Liver (tissue), 8 donors: ENCODE measurements at regions not wholly inside any gene's neighbourhood (a gene's known extent, or its start where the extent isn't known, plus 50 kb on each side); places are given as distances from the start of the nearest gene placed in this dataset.

Source experiments
- DNase-seq: peaks from one replicate; pipeline ENCODE4 v3.0.0-alpha.2; 2017; ENCODE audit warnings: low spot score
- H3K27ac ChIP-seq, 2 donors: one replicate each; pipeline ENCODE4 v1.7.0; 2013; ENCODE audit warnings: inconsistent platforms in 2 of 2, low read length in 2 of 2, control low read depth in 1 of 2, low read depth in 1 of 2, mild to moderate bottlenecking in 1 of 2
- H3K27me3 ChIP-seq, 4 donors: one replicate each; pipeline versions ENCODE4 v1.6.1 to v1.7.0; 2013; ENCODE audit warnings: low read length in 3 of 4, inconsistent platforms in 1 of 4, mild to moderate bottlenecking in 1 of 4, moderate library complexity in 1 of 4; ENCODE audit not compliant: control insufficient read depth in 4 of 4, insufficient read depth in 4 of 4
- H3K36me3 ChIP-seq, 4 donors: one replicate each; pipeline versions ENCODE4 v1.6.1 to v1.7.0; 2013; ENCODE audit warnings: low read length in 3 of 4, mild to moderate bottlenecking in 3 of 4, low read depth in 1 of 4, moderate library complexity in 1 of 4; ENCODE audit not compliant: control insufficient read depth in 4 of 4, insufficient read depth in 3 of 4
- H3K4me1 ChIP-seq, 4 donors: one replicate each; pipeline versions ENCODE4 v1.6.1 to v1.7.0; 2013; ENCODE audit warnings: low read length in 3 of 4, mild to moderate bottlenecking in 3 of 4, moderate library complexity in 1 of 4; ENCODE audit not compliant: control insufficient read depth in 4 of 4, insufficient read depth in 4 of 4
- H3K4me3 ChIP-seq, 3 donors: one replicate each; pipeline versions ENCODE4 v1.6.1 to v1.7.0; 2013; ENCODE audit warnings: low read length in 3 of 3, control low read depth in 1 of 3, low read depth in 1 of 3, mild to moderate bottlenecking in 1 of 3
- H3K9ac ChIP-seq, 2 donors: one replicate each; pipeline ENCODE4 v1.7.0; 2013; ENCODE audit warnings: low read length in 2 of 2, mild to moderate bottlenecking in 2 of 2, moderate library complexity in 2 of 2, control low read depth in 1 of 2, low read depth in 1 of 2
- H3K9me3 ChIP-seq, 4 donors: one replicate each; pipeline versions ENCODE4 v1.6.1 to v1.7.0; 2013; ENCODE audit warnings: low read length in 3 of 4; ENCODE audit not compliant: control insufficient read depth in 4 of 4
- EGR1 ChIP-seq, 2 donors: IDR thresholded peaks; 2 replicates each; pipeline ENCODE4 v1.6.1; 2016 to 2018; ENCODE audit warnings: antibody characterized with exemption in 2 of 2, low read depth in 2 of 2
- FOXA1 ChIP-seq: IDR thresholded peaks from 2 replicates; pipeline ENCODE4 v1.6.1; 2016; ENCODE audit warnings: antibody characterized with exemption
- FOXA2 ChIP-seq: IDR thresholded peaks from 2 replicates; pipeline ENCODE4 v1.6.1; 2016; ENCODE audit warnings: antibody characterized with exemption
- GABPA ChIP-seq, 2 donors: IDR thresholded peaks in 1 of 2; conservative IDR thresholded peaks in 1 of 2; 2 replicates each; pipeline ENCODE4 v1.6.1; 2016; ENCODE audit warnings: antibody characterized with exemption in 2 of 2, mild to moderate bottlenecking in 1 of 2, moderate library complexity in 1 of 2
- HNF4G ChIP-seq: IDR thresholded peaks from 2 replicates; pipeline ENCODE4 v1.6.1; 2016; ENCODE audit warnings: antibody characterized with exemption
- JUND ChIP-seq, 2 donors: IDR thresholded peaks; 2 replicates each; pipeline ENCODE4 v1.6.1; 2016; ENCODE audit warnings: antibody characterized with exemption in 2 of 2
- NR2F2 ChIP-seq: IDR thresholded peaks from 2 replicates; pipeline ENCODE4 v1.6.1; 2016; ENCODE audit warnings: antibody characterized with exemption
- RAD21 ChIP-seq, 2 donors: IDR thresholded peaks; 2 replicates each; pipeline ENCODE4 v1.6.1; 2016; ENCODE audit warnings: antibody characterized with exemption in 2 of 2, mild to moderate bottlenecking in 2 of 2
- RXRA ChIP-seq, 2 donors: IDR thresholded peaks; 2 replicates each; pipeline ENCODE4 v1.6.1; 2017 to 2018; ENCODE audit warnings: antibody characterized with exemption in 2 of 2, mild to moderate bottlenecking in 1 of 2
- SP1 ChIP-seq: IDR thresholded peaks from 2 replicates; pipeline ENCODE4 v1.6.1; 2018; ENCODE audit warnings: antibody characterized with exemption, mild to moderate bottlenecking
- TAF1 ChIP-seq: conservative IDR thresholded peaks from 2 replicates; pipeline ENCODE4 v1.6.1; 2016; ENCODE audit warnings: antibody characterized with exemption, mild to moderate bottlenecking
- YY1 ChIP-seq: IDR thresholded peaks from 2 replicates; pipeline ENCODE4 v1.6.1; 2016; ENCODE audit warnings: antibody characterized with exemption, mild to moderate bottlenecking
- WGBS: extraction: QIAGEN DNeasy Blood & Tissue Kit; methylation state at CpG from one replicate; pipeline ENCODE4 v1.1.7; 2013; 5-methylcytosine and 5-hydroxymethylcytosine counted together
- TF ChIP-seq, protein P1 (sequence below): fragments of 150-350 bp; IDR thresholded peaks from 2 replicates; pipeline ENCODE4 v1.5.1; 2017; ENCODE audit warnings: improper control_type of control experiment, low read depth, low read length; ENCODE audit not compliant: missing input control
- TF ChIP-seq, protein P2 (sequence below): IDR thresholded peaks from 2 replicates; pipeline ENCODE4 v1.6.1; 2016; ENCODE audit warnings: antibody characterized with exemption
- TF ChIP-seq, protein P3 (sequence below): IDR thresholded peaks from 2 replicates; pipeline ENCODE4 v1.6.1; 2016; ENCODE audit warnings: antibody characterized with exemption
- TF ChIP-seq, protein P4 (sequence below): IDR thresholded peaks from 2 replicates; pipeline ENCODE4 v1.6.1; 2016; ENCODE audit warnings: antibody characterized with exemption
- donor health status: healthy.
- donor health status: healthy.
- donor health status: healthy.
- donor health status: healthy.
- donor health status: healthy.

DNA sequence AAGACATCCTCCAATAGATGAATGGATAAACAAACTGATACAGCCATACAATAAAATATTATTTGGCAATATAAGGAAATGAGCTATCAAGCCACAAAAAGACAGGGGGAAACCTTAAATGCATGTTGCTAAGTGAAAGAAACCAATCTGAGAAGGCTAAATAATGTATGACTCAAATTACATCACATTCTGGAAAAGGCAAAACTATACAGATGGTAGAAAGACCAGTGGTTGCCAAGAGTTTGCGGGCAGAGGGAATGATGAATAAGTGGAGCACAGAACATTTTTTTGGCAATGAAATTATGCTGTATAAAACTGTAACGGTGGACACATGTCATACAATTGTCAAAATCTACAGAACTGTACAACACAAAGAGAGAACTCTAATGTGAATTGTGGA, 63.3 kb downstream of the CSF2 start:
- Histone ChIP-seq H3K9me3 (no peaks in the 10 kb centered on the region), H3K9ac (no peak overlapping the region), H3K4me1 (no peaks in the 10 kb centered on the region), H3K36me3 (no peaks in the 10 kb centered on the region), H3K27ac (no peak overlapping the region), H3K27me3 (no peaks in the 10 kb centered on the region), H3K4me3 (no peak overlapping the region)
- TF ChIP-seq SP1: no peak
- TF ChIP-seq, protein P1, sequence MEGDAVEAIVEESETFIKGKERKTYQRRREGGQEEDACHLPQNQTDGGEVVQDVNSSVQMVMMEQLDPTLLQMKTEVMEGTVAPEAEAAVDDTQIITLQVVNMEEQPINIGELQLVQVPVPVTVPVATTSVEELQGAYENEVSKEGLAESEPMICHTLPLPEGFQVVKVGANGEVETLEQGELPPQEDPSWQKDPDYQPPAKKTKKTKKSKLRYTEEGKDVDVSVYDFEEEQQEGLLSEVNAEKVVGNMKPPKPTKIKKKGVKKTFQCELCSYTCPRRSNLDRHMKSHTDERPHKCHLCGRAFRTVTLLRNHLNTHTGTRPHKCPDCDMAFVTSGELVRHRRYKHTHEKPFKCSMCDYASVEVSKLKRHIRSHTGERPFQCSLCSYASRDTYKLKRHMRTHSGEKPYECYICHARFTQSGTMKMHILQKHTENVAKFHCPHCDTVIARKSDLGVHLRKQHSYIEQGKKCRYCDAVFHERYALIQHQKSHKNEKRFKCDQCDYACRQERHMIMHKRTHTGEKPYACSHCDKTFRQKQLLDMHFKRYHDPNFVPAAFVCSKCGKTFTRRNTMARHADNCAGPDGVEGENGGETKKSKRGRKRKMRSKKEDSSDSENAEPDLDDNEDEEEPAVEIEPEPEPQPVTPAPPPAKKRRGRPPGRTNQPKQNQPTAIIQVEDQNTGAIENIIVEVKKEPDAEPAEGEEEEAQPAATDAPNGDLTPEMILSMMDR: no peak
- TF ChIP-seq, protein P2, sequence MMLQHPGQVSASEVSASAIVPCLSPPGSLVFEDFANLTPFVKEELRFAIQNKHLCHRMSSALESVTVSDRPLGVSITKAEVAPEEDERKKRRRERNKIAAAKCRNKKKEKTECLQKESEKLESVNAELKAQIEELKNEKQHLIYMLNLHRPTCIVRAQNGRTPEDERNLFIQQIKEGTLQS: no peak
- no peak for TF ChIP-seq HNF4G
- no peak for TF ChIP-seq GABPA (IDR thresholded peaks at IDR 0.05 in 1 of 2, conservative IDR thresholded peaks at IDR 0.05 in 1 of 2)
- TF ChIP-seq, protein P3, sequence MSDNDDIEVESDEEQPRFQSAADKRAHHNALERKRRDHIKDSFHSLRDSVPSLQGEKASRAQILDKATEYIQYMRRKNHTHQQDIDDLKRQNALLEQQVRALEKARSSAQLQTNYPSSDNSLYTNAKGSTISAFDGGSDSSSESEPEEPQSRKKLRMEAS: no peak
- TF ChIP-seq, protein P4, sequence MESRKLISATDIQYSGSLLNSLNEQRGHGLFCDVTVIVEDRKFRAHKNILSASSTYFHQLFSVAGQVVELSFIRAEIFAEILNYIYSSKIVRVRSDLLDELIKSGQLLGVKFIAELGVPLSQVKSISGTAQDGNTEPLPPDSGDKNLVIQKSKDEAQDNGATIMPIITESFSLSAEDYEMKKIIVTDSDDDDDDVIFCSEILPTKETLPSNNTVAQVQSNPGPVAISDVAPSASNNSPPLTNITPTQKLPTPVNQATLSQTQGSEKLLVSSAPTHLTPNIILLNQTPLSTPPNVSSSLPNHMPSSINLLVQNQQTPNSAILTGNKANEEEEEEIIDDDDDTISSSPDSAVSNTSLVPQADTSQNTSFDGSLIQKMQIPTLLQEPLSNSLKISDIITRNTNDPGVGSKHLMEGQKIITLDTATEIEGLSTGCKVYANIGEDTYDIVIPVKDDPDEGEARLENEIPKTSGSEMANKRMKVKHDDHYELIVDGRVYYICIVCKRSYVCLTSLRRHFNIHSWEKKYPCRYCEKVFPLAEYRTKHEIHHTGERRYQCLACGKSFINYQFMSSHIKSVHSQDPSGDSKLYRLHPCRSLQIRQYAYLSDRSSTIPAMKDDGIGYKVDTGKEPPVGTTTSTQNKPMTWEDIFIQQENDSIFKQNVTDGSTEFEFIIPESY: no peak
- DNase-seq: no peak
- 85% methylated on average over 2 of the region's 2 CpGs for WGBS

DNA sequence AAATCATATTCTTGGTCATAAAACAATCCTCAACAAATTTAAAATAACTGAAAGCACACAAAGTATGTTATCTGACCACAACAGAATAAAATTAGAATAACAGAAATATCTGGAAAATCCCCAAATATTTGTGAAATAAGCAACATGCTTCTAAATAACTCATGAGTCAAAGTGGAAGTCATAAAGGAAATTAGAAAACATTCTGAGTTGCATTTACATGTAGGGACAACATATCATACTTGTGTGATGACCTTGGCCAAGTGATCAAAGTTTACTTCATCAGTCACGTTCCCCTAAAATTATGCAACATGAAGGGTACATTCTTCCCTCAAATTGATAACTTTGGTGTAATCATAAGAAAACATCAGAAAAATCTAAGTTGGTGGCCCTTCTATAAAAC, 64.7 kb downstream of the CSF2 start:
- H3K36me3 ChIP-seq: no peaks in the 10 kb centered on the region
- H3K9me3 ChIP-seq: peaks cover 0 to 4% (median 2%) of the 10 kb centered on the region in 4 donors
- 27% methylated on average over 1 of the region's 1 CpG for WGBS
- no peak overlapping the region for H3K4me3 ChIP-seq
- no peak for DNase-seq
- H3K4me1 ChIP-seq: no peaks in the 10 kb centered on the region
- no peaks in the 10 kb centered on the region for H3K27me3 ChIP-seq
- TF ChIP-seq YY1 (no peak), FOXA2 (no peak), NR2F2 (no peak), JUND (IDR thresholded peaks at IDR 0.05) (no peak), FOXA1 (no peak), RAD21 (IDR thresholded peaks at IDR 0.05) (no peak), RXRA (IDR thresholded peaks at IDR 0.05) (no peak), TAF1 (no peak), SP1 (no peak), EGR1 (IDR thresholded peaks at IDR 0.05; ENCODE audit: low read depth in 2 of 2) (no peak)
- TF ChIP-seq, protein P3: no peak
- TF ChIP-seq, protein P2: no peak
- H3K27ac ChIP-seq: no peak overlapping the region
- H3K9ac ChIP-seq: no peak overlapping the region
